PC-9 (cell line): ENCODE measurements at regions not wholly inside any gene's neighbourhood (a gene's known extent, or its start where the extent isn't known, plus 50 kb on each side); places are given as distances from the start of the nearest gene placed in this dataset.

ENCODE experiments used
- CTCF ChIP-seq: fragments of 200-600 bp; sonication (generic); conservative IDR thresholded peaks from 2 replicates; pipeline ENCODE4 v1.6.1; 2017; ENCODE audit warnings: mixed run types, antibody characterized with exemption, mild to moderate bottlenecking, moderate library complexity
- EZH2 ChIP-seq: fragments of 200-600 bp; sonication (generic); IDR thresholded peaks from 2 replicates; pipeline ENCODE4 v1.8.0; 2017; ENCODE audit warnings: antibody characterized with exemption, low read depth

- no peak for TF ChIP-seq CTCF
- TF ChIP-seq EZH2, result no peak
These were observed 626.8 kb downstream of the TBC1D22A start for GRCh38 chr22:47389201-47389600.
